Osteoblast (primary cell): ENCODE measurements at regions not wholly inside any gene's neighbourhood (a gene's known extent, or its start where the extent isn't known, plus 50 kb on each side); places are given as distances from the start of the nearest gene placed in this dataset.
A peak's percentile ranks its signal among the peaks of the same experiment; 100 is the strongest.

ENCODE experiments used
- DNase-seq: peaks from one replicate; pipeline ENCODE4 v3.0.0; 2011; ENCODE audit warnings: low spot score, mixed read lengths; ENCODE audit not compliant: insufficient read length; ENCODE audit errors: missing footprints
- H2AFZ ChIP-seq: 2 replicates; pipeline ENCODE4 v1.6.0; 2011; ENCODE audit warnings: mild to moderate bottlenecking, low read length
- H3K27ac ChIP-seq: 2 replicates; pipeline ENCODE4 v1.5.1; 2011; ENCODE audit warnings: mild to moderate bottlenecking, low read depth, low read length, moderate library complexity
- H3K27me3 ChIP-seq: 2 replicates; pipeline ENCODE4 v1.6.0; 2012; ENCODE audit warnings: mild to moderate bottlenecking, control low read depth, inconsistent platforms, low read length, moderate library complexity; ENCODE audit not compliant: insufficient read depth
- H3K36me3 ChIP-seq: 2 replicates; pipeline ENCODE4 v1.5.1; 2011; ENCODE audit warnings: mild to moderate bottlenecking, low read length, control low read depth, moderate library complexity; ENCODE audit not compliant: insufficient read depth
- H3K4me1 ChIP-seq: 2 replicates; pipeline ENCODE4 v1.5.1; 2011; ENCODE audit warnings: mild to moderate bottlenecking, low read length, control low read depth, moderate library complexity; ENCODE audit not compliant: insufficient read depth
- H3K4me2 ChIP-seq: 2 replicates; pipeline ENCODE4 v1.6.0; 2011; ENCODE audit warnings: mild to moderate bottlenecking, low read length; ENCODE audit not compliant: insufficient read depth
- H3K4me3 ChIP-seq: fragments of 200-600 bp; sonication (generic); 3 replicates; pipeline ENCODE4 v1.5.1; 2012; ENCODE audit warnings: mild to moderate bottlenecking, low read length, inconsistent platforms; ENCODE audit not compliant: insufficient read depth
- H3K79me2 ChIP-seq: 2 replicates; pipeline ENCODE4 v1.6.0; 2012; ENCODE audit warnings: mild to moderate bottlenecking, low read length, control low read depth, inconsistent platforms; ENCODE audit not compliant: insufficient read depth
- H3K9me3 ChIP-seq: 2 replicates; pipeline ENCODE4 v1.5.1; 2011; ENCODE audit warnings: low read depth, low read length, control low read depth
- H4K20me1 ChIP-seq: 2 replicates; pipeline ENCODE4 v1.6.0; 2012; ENCODE audit warnings: mild to moderate bottlenecking, low read length, control low read depth; ENCODE audit not compliant: insufficient read depth
- TF ChIP-seq, protein P1 (sequence below): IDR thresholded peaks from 2 replicates; pipeline ENCODE4 v1.5.1; 2011; ENCODE audit warnings: mild to moderate bottlenecking, low read depth, low read length, moderate library complexity; ENCODE audit errors: extremely low read depth

DNA sequence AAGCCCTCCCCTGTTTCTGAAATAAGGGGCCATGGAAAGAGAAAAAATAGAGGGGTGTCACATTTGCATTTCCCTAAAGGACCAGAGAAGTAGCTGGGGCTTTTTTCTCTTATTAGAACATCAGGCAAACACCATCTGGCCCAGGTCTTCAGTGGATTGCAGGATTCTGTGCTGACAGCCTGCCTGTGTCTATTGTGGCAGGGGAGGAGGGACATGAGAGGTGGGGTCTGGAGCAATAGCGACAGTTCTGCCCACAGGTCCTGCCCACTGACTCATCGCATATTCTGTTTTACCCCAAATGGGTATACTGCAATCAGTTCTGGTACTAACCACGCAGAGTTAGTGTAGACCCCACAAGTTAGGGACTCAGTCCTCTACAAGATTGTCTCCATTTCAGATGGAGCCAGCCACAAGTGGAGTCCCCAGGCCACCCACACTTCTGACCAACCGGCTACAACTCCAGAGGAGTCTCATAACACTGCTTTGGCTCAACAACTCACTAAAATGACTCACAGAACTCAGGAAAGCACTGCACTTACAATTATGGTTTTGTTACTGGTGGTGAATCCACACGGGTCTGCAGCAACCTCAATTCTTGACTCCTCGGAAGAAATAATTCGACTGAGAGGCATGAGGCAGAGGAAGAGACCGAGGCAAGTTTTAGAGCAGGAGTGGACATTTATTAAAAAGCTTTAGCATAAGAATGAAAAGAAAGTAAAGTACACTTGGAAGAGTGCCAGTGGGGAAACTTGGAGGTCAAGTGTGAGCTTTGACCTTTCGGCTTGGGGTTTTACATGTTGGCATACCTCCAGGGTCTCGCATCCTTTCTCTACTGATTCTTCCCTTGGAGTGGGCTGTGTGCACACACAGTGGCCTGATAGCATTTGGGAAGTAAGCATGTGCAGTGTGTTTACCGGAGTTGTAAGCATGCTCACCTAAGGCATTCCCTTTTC is 146.4 kb upstream of the SPATS2L start:
- TF ChIP-seq, protein P1, sequence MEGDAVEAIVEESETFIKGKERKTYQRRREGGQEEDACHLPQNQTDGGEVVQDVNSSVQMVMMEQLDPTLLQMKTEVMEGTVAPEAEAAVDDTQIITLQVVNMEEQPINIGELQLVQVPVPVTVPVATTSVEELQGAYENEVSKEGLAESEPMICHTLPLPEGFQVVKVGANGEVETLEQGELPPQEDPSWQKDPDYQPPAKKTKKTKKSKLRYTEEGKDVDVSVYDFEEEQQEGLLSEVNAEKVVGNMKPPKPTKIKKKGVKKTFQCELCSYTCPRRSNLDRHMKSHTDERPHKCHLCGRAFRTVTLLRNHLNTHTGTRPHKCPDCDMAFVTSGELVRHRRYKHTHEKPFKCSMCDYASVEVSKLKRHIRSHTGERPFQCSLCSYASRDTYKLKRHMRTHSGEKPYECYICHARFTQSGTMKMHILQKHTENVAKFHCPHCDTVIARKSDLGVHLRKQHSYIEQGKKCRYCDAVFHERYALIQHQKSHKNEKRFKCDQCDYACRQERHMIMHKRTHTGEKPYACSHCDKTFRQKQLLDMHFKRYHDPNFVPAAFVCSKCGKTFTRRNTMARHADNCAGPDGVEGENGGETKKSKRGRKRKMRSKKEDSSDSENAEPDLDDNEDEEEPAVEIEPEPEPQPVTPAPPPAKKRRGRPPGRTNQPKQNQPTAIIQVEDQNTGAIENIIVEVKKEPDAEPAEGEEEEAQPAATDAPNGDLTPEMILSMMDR = no peak
- Histone ChIP-seq H3K27me3 (no peaks in the 10 kb centered on the region), H3K27ac (no peak overlapping the region), H2AFZ (peak overlapping the region; percentile 27), H3K9me3 (no peaks in the 10 kb centered on the region), H3K79me2 (no peaks in the 10 kb centered on the region), H3K36me3 (no peaks in the 10 kb centered on the region), H3K4me2 (peak overlapping the region; percentile 57), H4K20me1 (no peaks in the 10 kb centered on the region), H3K4me1 (peaks cover 20% of the 10 kb centered on the region), H3K4me3 (peak overlapping the region; percentile 10)
- DNase-seq = no peak

DNA sequence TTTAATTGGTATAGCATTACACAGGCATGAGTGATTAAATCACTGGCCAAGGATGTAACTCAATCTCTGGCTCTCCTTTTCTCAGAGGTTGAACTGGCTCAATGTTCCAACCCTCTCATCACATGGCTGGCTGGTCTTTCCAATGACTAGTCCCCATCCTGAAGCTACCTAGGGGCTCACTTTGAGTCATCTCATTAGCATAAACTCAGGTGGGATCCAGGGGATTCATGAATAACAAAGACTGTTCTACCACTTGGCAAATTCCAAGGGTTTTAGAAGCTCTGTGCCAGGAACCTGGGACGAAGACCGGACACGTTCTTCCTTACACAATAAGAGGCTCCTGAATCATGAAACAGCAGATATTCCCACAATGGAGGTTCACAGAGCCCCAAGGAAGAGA is 145.0 kb upstream of the SPATS2L start:
- no peaks in the 10 kb centered on the region for H3K36me3 ChIP-seq
- no peaks in the 10 kb centered on the region for H3K79me2 ChIP-seq
- H3K4me1 ChIP-seq = peaks cover 17% of the 10 kb centered on the region
- no peaks in the 10 kb centered on the region for H4K20me1 ChIP-seq
- no peaks in the 10 kb centered on the region for H3K27me3 ChIP-seq
- no peaks in the 10 kb centered on the region for H3K9me3 ChIP-seq
- TF ChIP-seq, protein P1 = no peak
- H2AFZ ChIP-seq = no peak overlapping the region
- H3K4me2 ChIP-seq = no peak overlapping the region
- no peak overlapping the region for H3K27ac ChIP-seq
- no peak overlapping the region for H3K4me3 ChIP-seq
- no peak for DNase-seq

DNA sequence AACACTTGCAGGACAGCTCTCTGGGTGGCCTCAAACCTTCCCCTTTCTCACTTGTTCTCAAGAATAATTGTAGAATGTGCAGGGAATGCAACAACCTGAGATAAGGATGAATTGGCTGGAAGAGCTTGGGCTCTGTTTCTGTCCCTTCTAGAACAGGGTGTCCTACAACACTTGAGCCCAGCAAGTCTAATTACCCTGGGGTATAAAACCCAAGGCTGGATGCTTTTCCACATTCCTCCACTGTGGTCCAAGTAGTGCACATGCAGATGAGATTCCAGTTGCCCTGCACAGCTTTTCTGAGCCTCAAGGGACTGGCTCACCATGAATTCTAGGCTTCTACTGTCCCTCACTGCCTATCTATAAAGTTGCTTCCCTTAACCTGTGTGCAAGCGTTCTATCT is 140.8 kb upstream of the SPATS2L start:
- H3K27ac ChIP-seq = no peak overlapping the region
- DNase-seq = no peak
- H3K4me3 ChIP-seq = no peak overlapping the region
- no peak overlapping the region for H3K4me2 ChIP-seq
- no peaks in the 10 kb centered on the region for H4K20me1 ChIP-seq
- no peaks in the 10 kb centered on the region for H3K79me2 ChIP-seq
- H3K4me1 ChIP-seq = peaks cover 9% of the 10 kb centered on the region
- TF ChIP-seq, protein P1 = no peak
- H2AFZ ChIP-seq = no peak overlapping the region
- no peaks in the 10 kb centered on the region for H3K36me3 ChIP-seq
- H3K27me3 ChIP-seq = no peaks in the 10 kb centered on the region
- H3K9me3 ChIP-seq = no peaks in the 10 kb centered on the region

DNA sequence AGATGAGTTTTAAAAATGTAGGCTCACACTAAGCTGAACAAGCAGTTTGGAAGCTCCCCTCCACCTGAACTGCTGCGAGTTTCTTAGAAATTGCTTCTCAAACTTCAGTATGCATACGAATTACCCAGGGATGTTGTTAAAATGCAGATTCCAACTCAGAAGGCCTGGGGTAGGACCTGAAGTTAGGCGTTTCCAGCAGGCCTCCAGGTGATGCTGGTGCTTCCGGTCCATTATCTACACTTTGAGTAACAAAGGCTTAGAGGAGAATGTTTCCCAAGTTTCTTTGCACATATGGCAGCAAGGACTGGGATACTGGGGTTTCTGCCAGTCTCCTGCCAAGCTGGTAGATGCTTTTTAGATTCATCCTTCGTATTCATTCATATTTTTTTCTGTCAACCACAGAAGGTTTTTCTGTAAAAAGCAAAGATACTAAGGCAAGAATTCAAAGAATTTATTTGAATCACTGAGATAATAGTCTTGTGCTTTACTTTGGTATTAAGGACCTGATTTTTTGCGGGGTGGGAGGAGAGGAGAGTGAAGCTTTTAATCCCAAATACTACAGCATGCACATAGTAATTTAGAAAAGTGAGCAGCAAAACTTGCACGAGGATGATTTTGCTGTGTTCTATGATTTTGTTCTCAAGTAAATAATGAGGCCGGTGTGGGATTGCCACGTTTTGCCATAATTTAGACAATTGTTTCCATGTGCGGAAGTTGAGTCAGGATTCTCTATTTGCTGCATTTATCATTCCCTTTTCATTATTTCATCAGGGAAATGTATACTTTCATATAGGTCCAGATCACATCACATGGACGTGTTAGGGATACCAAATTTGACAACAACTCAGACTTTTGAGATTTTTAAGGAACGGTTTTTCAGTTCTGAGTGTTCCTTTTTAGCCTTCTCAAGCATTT is 137.6 kb upstream of the SPATS2L start:
- H3K27ac ChIP-seq = no peak overlapping the region
- no peak overlapping the region for H2AFZ ChIP-seq
- no peaks in the 10 kb centered on the region for H3K27me3 ChIP-seq
- peak overlapping the region; percentile 25 for H3K4me2 ChIP-seq
- no peaks in the 10 kb centered on the region for H3K36me3 ChIP-seq
- DNase-seq = peak; percentile 86
- TF ChIP-seq, protein P1 = no peak
- no peak overlapping the region for H3K4me3 ChIP-seq
- no peaks in the 10 kb centered on the region for H4K20me1 ChIP-seq
- no peaks in the 10 kb centered on the region for H3K9me3 ChIP-seq
- peaks cover 25% of the 10 kb centered on the region for H3K4me1 ChIP-seq
- H3K79me2 ChIP-seq = no peaks in the 10 kb centered on the region
